Bone marrow (tissue), 2 donors: ENCODE measurements at regions not wholly inside any gene's neighbourhood (a gene's known extent, or its start where the extent isn't known, plus 50 kb on each side); places are given as distances from the start of the nearest gene placed in this dataset.
"Not testable (repeated sequence)": the region's sequence is repeated elsewhere in the genome, so short reads cannot be mapped to it uniquely, and the experiment has no call there.

Experiments
- DNase-seq, 2 donors: peaks; one replicate each; lab custom pipeline; 2025; lab: John Stamatoyannopoulos, UW

GRCh38 chr7:125255810-125256209, 326.2 kb upstream of the POT1 start:
- DNase-seq = no peak

- no peak for DNase-seq
Measured at GRCh38 chr7:125254566-125254965, 324.9 kb upstream of the POT1 start.

- no peak for DNase-seq
Measured at GRCh38 chr7:125253452-125254190, 324.0 kb upstream of the POT1 start.

GRCh38 chr7:125247514-125248098, 318.0 kb upstream of the POT1 start:
- no peak for DNase-seq

- DNase-seq = no peak
Measured at GRCh38 chr7:125246706-125247105, 317.1 kb upstream of the POT1 start.

GRCh38 chr7:125241548-125241947, 311.9 kb upstream of the POT1 start:
- DNase-seq = no peak

- no peak for DNase-seq
Measured at GRCh38 chr7:125222596-125222995, 293.0 kb upstream of the POT1 start.

- DNase-seq = no peak
Measured at GRCh38 chr7:125218076-125218475, 288.5 kb upstream of the POT1 start.

- no peak for DNase-seq
Measured at GRCh38 chr7:125201002-125201401, 271.4 kb upstream of the POT1 start.

GRCh38 chr7:125197731-125198393, 268.2 kb upstream of the POT1 start:
- no peak for DNase-seq

GRCh38 chr7:125195156-125195555, 265.5 kb upstream of the POT1 start:
- no peak for DNase-seq

GRCh38 chr7:125193263-125193662, 263.6 kb upstream of the POT1 start:
- DNase-seq = no peak

GRCh38 chr7:125184801-125185200, 255.2 kb upstream of the POT1 start:
- DNase-seq = no peak

GRCh38 chr7:125181569-125182267, 252.1 kb upstream of the POT1 start:
- not testable (repeated sequence) for DNase-seq

GRCh38 chr7:125173571-125173970, 243.9 kb upstream of the POT1 start:
- no peak for DNase-seq

- no peak for DNase-seq
Measured at GRCh38 chr7:125169088-125169487, 239.5 kb upstream of the POT1 start.

GRCh38 chr7:125154930-125155329, 225.3 kb upstream of the POT1 start:
- no peak for DNase-seq

GRCh38 chr7:125149151-125149550, 219.5 kb upstream of the POT1 start:
- DNase-seq = no peak

GRCh38 chr7:125147047-125147446, 217.4 kb upstream of the POT1 start:
- DNase-seq = no peak

GRCh38 chr7:125136755-125137532, 207.3 kb upstream of the POT1 start:
- no peak for DNase-seq

GRCh38 chr7:125136341-125136740, 206.7 kb upstream of the POT1 start:
- DNase-seq = no peak

- no peak for DNase-seq
Measured at GRCh38 chr7:125130173-125130572, 200.5 kb upstream of the POT1 start.
